ENCODE measurements at regions not wholly inside any gene's neighbourhood (a gene's known extent, or its start where the extent isn't known, plus 50 kb on each side); places are given as distances from the start of the nearest gene placed in this dataset.

DNA sequence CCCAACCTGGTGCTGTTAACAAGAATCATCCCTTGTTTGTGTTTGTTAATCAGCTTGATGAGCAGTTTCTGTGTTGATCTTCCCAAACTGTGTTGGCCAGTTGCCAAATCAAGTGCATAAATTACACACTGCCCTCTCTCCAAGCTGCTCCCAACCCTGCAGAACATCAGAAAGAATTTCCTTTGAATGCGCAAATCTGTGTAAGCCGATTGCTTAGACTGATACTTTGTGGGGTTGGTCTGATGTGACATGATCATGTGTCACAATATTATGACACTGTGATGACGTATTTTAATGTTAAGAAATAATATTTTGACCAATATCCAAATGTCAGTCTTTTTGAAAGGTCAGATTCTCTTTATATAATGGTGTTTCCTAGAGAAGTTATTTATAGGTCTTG lies 766.4 kb upstream of the WWC1 start:
- FAIRE-seq (no peak), DNase-seq (ENCODE audit: low read depth, low spot score) (no peak)
- no peaks in the 10 kb centered on the region for H4K20me1 ChIP-seq (ENCODE audit: control insufficient read depth, extremely low read depth, insufficient read depth, low read length)
- no peak overlapping the region for H3K9ac ChIP-seq (ENCODE audit: control insufficient read depth, extremely low read depth, insufficient read depth, low read length)
- H3K27ac ChIP-seq (ENCODE audit: control insufficient read depth, insufficient read depth, low read length) = no peak overlapping the region
- no peaks in the 10 kb centered on the region for H3K36me3 ChIP-seq (ENCODE audit: control insufficient read depth in 2 of 2, extremely low read depth in 1 of 2, insufficient read depth in 2 of 2, low read length in 2 of 2)
- no peaks in the 10 kb centered on the region for H3K4me1 ChIP-seq (ENCODE audit: control insufficient read depth, extremely low read depth, insufficient read depth, low read length)
- H3K79me2 ChIP-seq (ENCODE audit: control insufficient read depth, insufficient read depth, low read length) = no peaks in the 10 kb centered on the region
- dilution Hi-C loops (cut with MboI; ENCODE audit: extremely low pct_ligation_motif_present, low sequenced_read_pairs) = no loop called here
- H3K9me1 ChIP-seq (ENCODE audit: control insufficient read depth, extremely low read depth, insufficient read depth, low read length) = no peaks in the 10 kb centered on the region
- H3K4me3 ChIP-seq (ENCODE audit: control insufficient read depth in 2 of 3, extremely low read depth in 1 of 3, insufficient read depth in 2 of 3, low read depth in 1 of 3, low read length in 3 of 3) = no peak overlapping the region
- TF ChIP-seq, protein P1, sequence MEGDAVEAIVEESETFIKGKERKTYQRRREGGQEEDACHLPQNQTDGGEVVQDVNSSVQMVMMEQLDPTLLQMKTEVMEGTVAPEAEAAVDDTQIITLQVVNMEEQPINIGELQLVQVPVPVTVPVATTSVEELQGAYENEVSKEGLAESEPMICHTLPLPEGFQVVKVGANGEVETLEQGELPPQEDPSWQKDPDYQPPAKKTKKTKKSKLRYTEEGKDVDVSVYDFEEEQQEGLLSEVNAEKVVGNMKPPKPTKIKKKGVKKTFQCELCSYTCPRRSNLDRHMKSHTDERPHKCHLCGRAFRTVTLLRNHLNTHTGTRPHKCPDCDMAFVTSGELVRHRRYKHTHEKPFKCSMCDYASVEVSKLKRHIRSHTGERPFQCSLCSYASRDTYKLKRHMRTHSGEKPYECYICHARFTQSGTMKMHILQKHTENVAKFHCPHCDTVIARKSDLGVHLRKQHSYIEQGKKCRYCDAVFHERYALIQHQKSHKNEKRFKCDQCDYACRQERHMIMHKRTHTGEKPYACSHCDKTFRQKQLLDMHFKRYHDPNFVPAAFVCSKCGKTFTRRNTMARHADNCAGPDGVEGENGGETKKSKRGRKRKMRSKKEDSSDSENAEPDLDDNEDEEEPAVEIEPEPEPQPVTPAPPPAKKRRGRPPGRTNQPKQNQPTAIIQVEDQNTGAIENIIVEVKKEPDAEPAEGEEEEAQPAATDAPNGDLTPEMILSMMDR (optimal IDR thresholded peaks at IDR 0.05 in 1 of 3, IDR thresholded peaks at IDR 0.05 in 1 of 3, conservative IDR thresholded peaks at IDR 0.05 in 1 of 3; ENCODE audit: extremely low read depth in 1 of 3, insufficient read depth in 2 of 3, low read length in 3 of 3) = no peak
- TF ChIP-seq EZH2 (IDR thresholded peaks at IDR 0.05; ENCODE audit: low read length) = no peak
- H2AFZ ChIP-seq (ENCODE audit: control insufficient read depth, low read length) = no peak overlapping the region
- no peaks in the 10 kb centered on the region for H3K27me3 ChIP-seq (ENCODE audit: control insufficient read depth, extremely low read depth, insufficient read depth, low read length)
- no peaks in the 10 kb centered on the region for H3K9me3 ChIP-seq (ENCODE audit: control insufficient read depth, low read depth, low read length)
- H3K4me2 ChIP-seq (ENCODE audit: control insufficient read depth, extremely low read depth, insufficient read depth, low read depth, low read length) = no peak overlapping the region

DNA sequence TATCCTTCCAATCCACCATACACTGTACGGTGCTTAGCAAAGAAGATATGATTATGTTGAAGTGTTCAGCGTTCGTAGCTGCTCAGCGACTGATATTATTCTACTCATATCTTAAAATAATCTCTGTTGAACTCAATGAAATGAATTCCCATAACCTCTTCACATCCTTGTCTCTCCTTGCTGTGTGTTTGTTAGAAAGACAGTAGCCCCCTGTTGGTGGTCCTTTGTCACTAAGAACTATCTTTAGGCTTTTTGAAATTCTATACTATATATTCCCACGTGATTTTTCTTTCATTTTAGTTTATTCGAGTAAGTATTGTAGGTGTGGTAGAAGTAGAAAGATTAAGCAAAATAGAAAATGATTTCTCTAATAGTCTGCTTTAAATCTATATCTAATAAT lies 762.8 kb upstream of the WWC1 start:
- no peaks in the 10 kb centered on the region for H3K4me1 ChIP-seq (ENCODE audit: control insufficient read depth, extremely low read depth, insufficient read depth, low read length)

More for the DNA sequence above, 762.8 kb upstream of the WWC1 start:
- Histone ChIP-seq H3K4me2 (ENCODE audit: control insufficient read depth, extremely low read depth, insufficient read depth, low read depth, low read length) (no peak overlapping the region), H3K27ac (ENCODE audit: control insufficient read depth, insufficient read depth, low read length) (no peak overlapping the region), H3K79me2 (ENCODE audit: control insufficient read depth, insufficient read depth, low read length) (no peaks in the 10 kb centered on the region), H3K27me3 (ENCODE audit: control insufficient read depth, extremely low read depth, insufficient read depth, low read length) (peaks cover 7% of the 10 kb centered on the region), H3K9me1 (ENCODE audit: control insufficient read depth, extremely low read depth, insufficient read depth, low read length) (no peaks in the 10 kb centered on the region), H4K20me1 (ENCODE audit: control insufficient read depth, extremely low read depth, insufficient read depth, low read length) (no peaks in the 10 kb centered on the region), H3K4me3 (ENCODE audit: control insufficient read depth in 2 of 3, extremely low read depth in 1 of 3, insufficient read depth in 2 of 3, low read depth in 1 of 3, low read length in 3 of 3) (no peak overlapping the region), H3K9ac (ENCODE audit: control insufficient read depth, extremely low read depth, insufficient read depth, low read length) (no peak overlapping the region), H3K9me3 (ENCODE audit: control insufficient read depth, low read depth, low read length) (no peaks in the 10 kb centered on the region), H2AFZ (ENCODE audit: control insufficient read depth, low read length) (no peak overlapping the region), H3K36me3 (ENCODE audit: control insufficient read depth in 2 of 2, extremely low read depth in 1 of 2, insufficient read depth in 2 of 2, low read length in 2 of 2) (no peaks in the 10 kb centered on the region)
- dilution Hi-C loops (cut with MboI; ENCODE audit: extremely low pct_ligation_motif_present, low sequenced_read_pairs) = no loop called here
- TF ChIP-seq, protein P1 (optimal IDR thresholded peaks at IDR 0.05 in 1 of 3, IDR thresholded peaks at IDR 0.05 in 1 of 3, conservative IDR thresholded peaks at IDR 0.05 in 1 of 3; ENCODE audit: extremely low read depth in 1 of 3, insufficient read depth in 2 of 3, low read length in 3 of 3) = no peak
- TF ChIP-seq EZH2 (IDR thresholded peaks at IDR 0.05; ENCODE audit: low read length) = no peak
- FAIRE-seq = no peak
- DNase-seq (ENCODE audit: low read depth, low spot score) = no peak

Measured in keratinocyte (primary cell).